ENCODE measurements at regions not wholly inside any gene's neighbourhood (a gene's known extent, or its start where the extent isn't known, plus 50 kb on each side); places are given as distances from the start of the nearest gene placed in this dataset.
"Not testable (repeated sequence)": the region's sequence is repeated elsewhere in the genome, so short reads cannot be mapped to it uniquely, and the experiment has no call there.

DNA sequence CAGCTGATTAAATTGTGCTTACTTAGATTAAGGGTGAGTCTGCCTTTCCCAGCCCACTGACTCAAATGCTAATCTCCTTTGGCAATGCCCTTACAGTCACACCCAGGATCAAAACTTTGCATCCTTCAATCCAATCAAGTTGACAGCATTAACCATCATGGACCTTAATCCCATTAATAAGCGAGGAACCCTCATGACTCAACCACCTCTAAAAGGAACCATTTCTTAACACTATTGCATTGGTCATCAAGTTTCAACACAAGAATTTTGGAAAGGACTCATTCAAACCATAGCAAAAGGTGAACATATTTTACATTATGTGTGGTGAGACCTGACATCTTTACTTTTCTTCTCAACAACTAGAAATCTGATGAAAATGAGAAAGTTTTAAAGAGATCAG is 187.0 kb downstream of the OSR1 start:
- Histone ChIP-seq H3K9ac (ENCODE audit: low read length) (no peak overlapping the region), H3K79me2 (ENCODE audit: low read length) (no peaks in the 10 kb centered on the region), H3K9me3 (ENCODE audit: low read length) (no peaks in the 10 kb centered on the region), H3K4me1 (ENCODE audit: insufficient read depth, low read length) (peaks cover 4% of the 10 kb centered on the region), H3K4me2 (ENCODE audit: low read length) (no peak overlapping the region), H3F3A (ENCODE audit: low read length, unreplicated experiment) (no peaks in the 10 kb centered on the region), H2AFZ (ENCODE audit: low read length) (no peak overlapping the region), H3K27me3 (ENCODE audit: low read length) (no peaks in the 10 kb centered on the region), H4K20me1 (ENCODE audit: low read length) (no peaks in the 10 kb centered on the region), H3K4me3 (ENCODE audit: low read length) (no peak overlapping the region), H3K9me2 (replicated peaks; ENCODE audit: low read length) (no peaks in the 10 kb centered on the region), H3K27ac (ENCODE audit: low read length) (no peak overlapping the region), H3K36me3 (ENCODE audit: low read depth, low read length) (no peaks in the 10 kb centered on the region)
- intact Hi-C loops (cut with micrococcal nuclease) = no loop called here
- ATAC-seq = no peak
- TF ChIP-seq, protein P1, sequence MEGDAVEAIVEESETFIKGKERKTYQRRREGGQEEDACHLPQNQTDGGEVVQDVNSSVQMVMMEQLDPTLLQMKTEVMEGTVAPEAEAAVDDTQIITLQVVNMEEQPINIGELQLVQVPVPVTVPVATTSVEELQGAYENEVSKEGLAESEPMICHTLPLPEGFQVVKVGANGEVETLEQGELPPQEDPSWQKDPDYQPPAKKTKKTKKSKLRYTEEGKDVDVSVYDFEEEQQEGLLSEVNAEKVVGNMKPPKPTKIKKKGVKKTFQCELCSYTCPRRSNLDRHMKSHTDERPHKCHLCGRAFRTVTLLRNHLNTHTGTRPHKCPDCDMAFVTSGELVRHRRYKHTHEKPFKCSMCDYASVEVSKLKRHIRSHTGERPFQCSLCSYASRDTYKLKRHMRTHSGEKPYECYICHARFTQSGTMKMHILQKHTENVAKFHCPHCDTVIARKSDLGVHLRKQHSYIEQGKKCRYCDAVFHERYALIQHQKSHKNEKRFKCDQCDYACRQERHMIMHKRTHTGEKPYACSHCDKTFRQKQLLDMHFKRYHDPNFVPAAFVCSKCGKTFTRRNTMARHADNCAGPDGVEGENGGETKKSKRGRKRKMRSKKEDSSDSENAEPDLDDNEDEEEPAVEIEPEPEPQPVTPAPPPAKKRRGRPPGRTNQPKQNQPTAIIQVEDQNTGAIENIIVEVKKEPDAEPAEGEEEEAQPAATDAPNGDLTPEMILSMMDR (conservative IDR thresholded peaks at IDR 0.05; ENCODE audit: low read depth, low read length) = no peak
- no peak for TF ChIP-seq EZH2phosphoT487 (IDR thresholded peaks at IDR 0.05; ENCODE audit: borderline replicate concordance, low read length)
- TF ChIP-seq EZH2 (IDR thresholded peaks at IDR 0.05; ENCODE audit: low read length, unreplicated experiment) = no peak
- BruUV-seq (replicated peaks) = no TSS peak
- POLR2A ChIA-PET (ENCODE audit: unreplicated experiment) = no interaction called here
- CTCF ChIA-PET = no interaction called here
- no peak for DNase-seq

DNA sequence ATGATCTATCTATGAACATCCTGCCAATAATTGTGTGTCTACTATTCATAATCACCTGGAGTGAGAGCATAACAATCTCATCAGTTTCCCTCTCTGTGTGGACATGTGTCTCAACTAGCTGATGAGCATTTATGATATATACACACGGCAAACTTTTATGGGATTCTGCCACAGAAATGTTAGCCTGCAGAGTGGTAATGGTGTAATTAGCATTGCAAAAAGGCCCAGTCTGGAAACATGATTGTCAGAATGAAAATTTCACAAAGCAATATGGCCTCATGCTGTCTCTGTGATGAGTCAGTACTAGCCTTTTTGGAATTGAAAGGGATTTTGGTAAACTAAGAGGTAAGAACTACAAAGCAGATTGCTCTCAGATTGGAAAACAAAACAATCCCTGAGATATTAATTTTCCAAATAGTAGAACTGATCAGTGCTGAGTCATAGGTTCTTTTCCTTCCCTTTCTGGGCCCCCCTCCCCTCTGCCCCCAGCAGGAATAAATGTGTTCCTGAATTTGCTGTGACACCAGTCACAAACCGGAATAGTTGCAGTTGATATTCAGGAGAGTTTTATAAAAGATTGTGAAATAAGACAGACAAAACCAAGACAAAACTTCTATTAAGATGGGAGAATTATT is 189.2 kb downstream of the OSR1 start:
- CTCF ChIA-PET = interaction anchor here (0.5 to 0.6 kb wide), 2 partner anchors 14 to 17 kb away, joined by 3 to 9 read pairs; no protein-coding TSS in a partner anchor

DNA sequence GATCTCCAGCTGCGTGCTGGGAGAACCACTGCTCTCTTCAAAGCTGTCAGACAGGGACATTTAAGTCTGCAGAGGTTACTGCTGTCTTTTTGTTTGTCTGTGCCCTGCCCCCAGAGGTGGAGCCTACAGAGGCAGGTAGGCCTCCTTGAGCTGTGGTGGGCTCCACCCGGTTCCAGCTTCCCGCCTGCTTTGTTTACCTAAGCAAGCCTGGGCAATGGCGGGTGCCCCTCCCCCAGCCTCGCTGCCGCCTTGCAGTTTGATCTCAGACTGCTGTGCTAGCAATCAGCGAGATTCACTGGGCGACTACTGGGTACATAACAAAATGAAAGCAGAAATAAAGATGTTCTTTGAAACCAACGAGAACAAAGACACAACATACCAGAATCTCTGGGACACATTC is 194.3 kb downstream of the OSR1 start:
- H3K4me1 ChIP-seq (ENCODE audit: insufficient read depth, low read length); DNase-seq; H3F3A ChIP-seq (ENCODE audit: low read length, unreplicated experiment); H3K27me3 ChIP-seq (ENCODE audit: low read length); H4K20me1 ChIP-seq (ENCODE audit: low read length); H3K9ac ChIP-seq (ENCODE audit: low read length); H2AFZ ChIP-seq (ENCODE audit: low read length); POLR2A ChIA-PET (ENCODE audit: unreplicated experiment); H3K36me3 ChIP-seq (ENCODE audit: low read depth, low read length); BruUV-seq (replicated peaks); H3K4me3 ChIP-seq (ENCODE audit: low read length); H3K79me2 ChIP-seq (ENCODE audit: low read length); ATAC-seq; CTCF ChIA-PET; H3K9me2 ChIP-seq (replicated peaks; ENCODE audit: low read length); H3K27ac ChIP-seq (ENCODE audit: low read length); H3K9me3 ChIP-seq (ENCODE audit: low read length); H3K4me2 ChIP-seq (ENCODE audit: low read length); intact Hi-C loops (cut with micrococcal nuclease): not testable (repeated sequence)

More for the DNA sequence above, 189.2 kb downstream of the OSR1 start:
- DNase-seq (no peak), ATAC-seq (no peak)
- Histone ChIP-seq H4K20me1 (ENCODE audit: low read length) (no peaks in the 10 kb centered on the region), H3K79me2 (ENCODE audit: low read length) (no peaks in the 10 kb centered on the region), H3K36me3 (ENCODE audit: low read depth, low read length) (no peaks in the 10 kb centered on the region), H3K9me3 (ENCODE audit: low read length) (no peaks in the 10 kb centered on the region), H3F3A (ENCODE audit: low read length, unreplicated experiment) (no peaks in the 10 kb centered on the region), H3K4me3 (ENCODE audit: low read length) (no peak overlapping the region), H3K4me1 (ENCODE audit: insufficient read depth, low read length) (no peaks in the 10 kb centered on the region), H3K9ac (ENCODE audit: low read length) (no peak overlapping the region), H3K27me3 (ENCODE audit: low read length) (no peaks in the 10 kb centered on the region), H3K4me2 (ENCODE audit: low read length) (no peak overlapping the region), H2AFZ (ENCODE audit: low read length) (no peak overlapping the region), H3K9me2 (replicated peaks; ENCODE audit: low read length) (no peaks in the 10 kb centered on the region), H3K27ac (ENCODE audit: low read length) (no peak overlapping the region)
- TF ChIP-seq EZH2phosphoT487 (IDR thresholded peaks at IDR 0.05; ENCODE audit: borderline replicate concordance, low read length) = no peak
- TF ChIP-seq, protein P1 (conservative IDR thresholded peaks at IDR 0.05; ENCODE audit: low read depth, low read length) = no peak
- no peak for TF ChIP-seq EZH2 (IDR thresholded peaks at IDR 0.05; ENCODE audit: low read length, unreplicated experiment)
- no TSS peak for BruUV-seq (replicated peaks)
- intact Hi-C loops (cut with micrococcal nuclease) = no loop called here
- POLR2A ChIA-PET (ENCODE audit: unreplicated experiment) = no interaction called here
